ENCODE measurements at regions not wholly inside any gene's neighbourhood (a gene's known extent, or its start where the extent isn't known, plus 50 kb on each side); places are given as distances from the start of the nearest gene placed in this dataset.

DNA sequence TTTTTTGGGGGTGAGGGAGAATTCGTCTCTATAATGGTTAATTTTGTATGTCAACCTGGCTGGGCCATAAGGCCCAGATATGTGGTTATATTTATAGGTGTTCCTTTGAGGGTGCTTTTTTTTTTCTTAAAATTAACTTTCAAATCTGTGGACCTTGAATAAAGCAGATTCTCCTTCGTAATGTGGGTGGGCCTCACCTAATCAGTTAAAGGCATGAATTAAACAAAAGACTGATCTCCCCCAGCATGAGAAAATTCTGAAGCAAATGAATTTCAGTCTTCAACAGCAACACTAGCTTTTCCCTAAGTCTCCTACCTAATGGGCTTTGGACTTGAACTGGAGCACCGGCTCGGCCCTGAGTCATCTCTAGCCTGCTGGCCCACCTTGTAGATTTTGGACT, 77.4 kb downstream of the GMNC start:
- TF ChIP-seq, protein P1, sequence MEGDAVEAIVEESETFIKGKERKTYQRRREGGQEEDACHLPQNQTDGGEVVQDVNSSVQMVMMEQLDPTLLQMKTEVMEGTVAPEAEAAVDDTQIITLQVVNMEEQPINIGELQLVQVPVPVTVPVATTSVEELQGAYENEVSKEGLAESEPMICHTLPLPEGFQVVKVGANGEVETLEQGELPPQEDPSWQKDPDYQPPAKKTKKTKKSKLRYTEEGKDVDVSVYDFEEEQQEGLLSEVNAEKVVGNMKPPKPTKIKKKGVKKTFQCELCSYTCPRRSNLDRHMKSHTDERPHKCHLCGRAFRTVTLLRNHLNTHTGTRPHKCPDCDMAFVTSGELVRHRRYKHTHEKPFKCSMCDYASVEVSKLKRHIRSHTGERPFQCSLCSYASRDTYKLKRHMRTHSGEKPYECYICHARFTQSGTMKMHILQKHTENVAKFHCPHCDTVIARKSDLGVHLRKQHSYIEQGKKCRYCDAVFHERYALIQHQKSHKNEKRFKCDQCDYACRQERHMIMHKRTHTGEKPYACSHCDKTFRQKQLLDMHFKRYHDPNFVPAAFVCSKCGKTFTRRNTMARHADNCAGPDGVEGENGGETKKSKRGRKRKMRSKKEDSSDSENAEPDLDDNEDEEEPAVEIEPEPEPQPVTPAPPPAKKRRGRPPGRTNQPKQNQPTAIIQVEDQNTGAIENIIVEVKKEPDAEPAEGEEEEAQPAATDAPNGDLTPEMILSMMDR (IDR thresholded peaks at IDR 0.05) = no peak
- TF ChIP-seq POLR2A (IDR thresholded peaks at IDR 0.05) (no peak), EP300 (IDR thresholded peaks at IDR 0.05) (no peak)

All from ovary (tissue), 3 donors.